Fibroblast of upper back skin (primary cell): ENCODE measurements at regions not wholly inside any gene's neighbourhood (a gene's known extent, or its start where the extent isn't known, plus 50 kb on each side); places are given as distances from the start of the nearest gene placed in this dataset.

ENCODE experiments used
- DNase-seq: peaks from one replicate; pipeline ENCODE4 v3.0.0-alpha.2; 2013

DNA sequence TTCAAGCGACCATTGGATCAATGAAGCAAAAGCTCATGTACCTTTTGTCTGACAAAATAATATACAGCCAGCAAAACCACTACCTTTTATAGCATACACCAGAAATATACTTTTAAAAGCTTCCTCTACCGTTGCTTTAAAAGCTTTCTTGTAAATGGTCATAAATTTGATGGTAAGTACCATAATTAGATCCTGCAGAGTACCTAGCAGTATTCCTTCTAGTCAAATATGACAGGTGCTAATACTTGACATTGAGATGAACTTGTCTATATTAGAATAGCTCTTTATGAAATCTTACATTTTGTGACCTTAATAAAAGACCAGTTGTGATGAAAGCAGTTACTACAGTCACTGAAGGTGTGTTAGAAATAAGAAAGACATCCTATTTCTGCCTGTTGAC, 340.5 kb upstream of the ANO3 start:
- DNase-seq, result no peak

DNA sequence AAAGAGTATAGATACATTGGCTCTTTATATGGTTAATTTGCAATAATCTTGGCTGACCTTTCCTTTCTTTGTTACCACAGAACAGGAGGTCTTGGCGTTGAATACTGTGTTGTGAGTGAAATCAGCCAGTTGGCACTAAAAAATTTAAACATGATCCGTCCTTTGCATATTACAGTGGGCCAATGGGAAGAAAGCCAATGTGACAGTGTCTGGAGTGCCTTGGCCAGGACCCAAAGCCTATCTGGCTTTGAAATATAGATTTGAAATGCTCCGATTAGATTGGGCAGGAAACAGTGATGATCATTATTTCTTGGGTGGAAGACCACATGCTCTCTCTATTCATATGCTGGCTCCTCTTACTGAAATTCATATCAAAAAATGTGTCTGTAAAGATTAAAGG, 339.6 kb upstream of the ANO3 start:
- DNase-seq, result peak; percentile 12

DNA sequence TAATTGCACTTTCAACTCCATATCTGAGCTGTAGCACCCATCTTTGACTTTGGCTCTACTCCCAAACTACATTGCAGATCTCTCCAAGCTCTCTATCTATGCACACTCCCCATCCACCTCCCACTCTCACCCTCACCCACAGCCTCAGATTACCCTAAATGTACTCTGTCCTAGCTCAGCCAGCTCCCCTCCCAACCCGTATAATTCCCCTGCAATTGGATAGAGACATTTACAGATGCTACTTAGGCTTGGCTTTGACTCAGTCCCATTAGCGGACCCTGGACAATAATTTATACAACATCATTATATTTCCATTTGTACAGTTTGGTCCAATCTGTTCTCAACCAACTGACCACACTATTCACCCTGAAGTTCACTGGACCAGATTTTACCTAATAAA, 338.9 kb upstream of the ANO3 start:
- no peak for DNase-seq

DNA sequence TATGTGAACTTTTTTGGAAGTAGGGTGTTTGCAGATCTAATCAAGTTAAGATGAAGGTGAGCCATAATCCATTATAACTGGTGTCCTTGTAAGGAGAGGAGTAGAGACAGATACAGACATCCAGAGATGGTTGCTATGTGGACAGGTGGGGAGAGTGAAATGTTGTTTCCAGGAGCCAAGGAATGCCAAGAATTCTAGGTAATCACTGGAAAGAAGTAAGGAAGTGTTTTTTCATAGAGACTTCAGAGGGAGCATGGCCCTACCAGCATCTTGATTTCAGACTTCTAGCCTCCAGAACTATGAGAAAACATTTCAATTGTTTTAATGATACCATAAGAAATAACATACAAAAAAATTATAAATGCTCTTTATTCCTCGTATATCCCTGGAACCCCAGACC, 320.5 kb upstream of the ANO3 start:
- DNase-seq, result no peak

DNA sequence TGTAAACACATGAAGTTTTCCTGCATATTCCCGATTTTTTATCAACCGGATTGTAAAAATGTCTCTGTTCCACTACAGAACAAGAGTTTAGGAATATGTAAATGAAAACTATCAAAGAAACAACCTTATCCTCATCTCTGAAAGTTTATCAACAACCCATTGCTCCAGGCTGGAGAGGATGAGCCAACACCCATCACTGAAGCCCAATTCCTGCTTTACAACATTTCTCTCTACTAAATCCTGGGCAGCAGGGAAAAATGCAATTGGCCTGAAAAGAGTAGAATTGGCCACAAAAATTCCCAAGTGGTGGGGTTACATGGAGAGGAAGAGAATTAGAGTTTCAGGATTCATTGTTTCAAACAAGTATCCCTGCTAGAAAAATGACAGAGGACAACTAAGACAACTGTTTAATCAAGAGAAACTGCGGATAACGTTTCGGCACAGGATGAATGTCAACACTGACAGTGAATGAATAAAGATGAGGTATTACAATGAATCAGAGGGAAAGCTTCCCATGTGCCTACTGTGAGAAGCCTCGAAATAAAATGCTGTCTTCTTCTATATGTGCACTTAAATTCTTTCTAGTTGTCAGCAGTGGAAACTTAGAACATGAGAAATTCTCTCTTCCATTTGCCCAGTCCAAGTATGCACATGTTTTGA, 317.3 kb upstream of the ANO3 start:
- DNase-seq, result no peak

DNA sequence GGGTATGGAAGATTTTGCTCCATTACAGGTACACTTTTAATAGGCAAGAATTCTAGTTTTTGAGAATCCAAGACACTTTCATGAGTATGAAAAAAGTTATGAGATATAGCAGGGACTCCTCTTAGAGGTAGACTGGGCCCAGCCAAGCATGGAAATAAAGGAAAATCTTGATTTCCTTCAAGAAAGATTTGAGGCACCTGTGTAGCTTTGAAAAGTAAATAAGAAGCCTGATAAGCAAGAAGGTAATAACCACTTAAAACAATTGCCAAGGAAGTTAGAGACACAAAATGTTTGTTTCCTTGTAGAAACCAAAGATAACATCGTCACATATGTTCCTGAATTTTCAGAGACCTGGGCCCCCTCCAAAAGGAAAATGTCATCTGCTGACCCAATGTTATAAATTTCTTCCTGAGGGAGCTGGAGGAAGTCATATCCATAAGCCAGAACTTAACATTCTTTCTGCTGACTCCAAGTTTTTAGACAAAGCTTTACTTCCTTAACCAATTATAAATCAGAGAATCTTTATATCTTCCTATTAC, 314.5 kb upstream of the ANO3 start:
- no peak for DNase-seq

DNA sequence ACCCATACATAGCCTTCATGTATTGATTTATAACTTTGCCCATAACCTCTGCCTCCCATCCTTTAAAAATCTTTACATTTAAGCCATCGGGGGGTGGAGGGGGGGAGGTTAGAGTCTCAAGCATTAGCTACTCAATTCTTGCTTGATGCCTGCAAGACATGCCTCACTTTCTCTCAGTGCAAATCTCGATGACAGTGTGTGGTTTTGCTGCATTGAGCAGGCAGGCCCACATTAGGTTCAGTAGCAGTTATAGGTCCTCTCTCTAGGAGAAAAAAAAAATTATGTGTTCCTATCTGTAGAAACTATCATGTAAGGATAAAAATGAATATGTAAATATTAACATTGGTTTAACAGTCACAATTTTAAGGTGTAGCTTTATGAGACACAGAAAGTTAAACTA, 314.0 kb upstream of the ANO3 start:
- no peak for DNase-seq

DNA sequence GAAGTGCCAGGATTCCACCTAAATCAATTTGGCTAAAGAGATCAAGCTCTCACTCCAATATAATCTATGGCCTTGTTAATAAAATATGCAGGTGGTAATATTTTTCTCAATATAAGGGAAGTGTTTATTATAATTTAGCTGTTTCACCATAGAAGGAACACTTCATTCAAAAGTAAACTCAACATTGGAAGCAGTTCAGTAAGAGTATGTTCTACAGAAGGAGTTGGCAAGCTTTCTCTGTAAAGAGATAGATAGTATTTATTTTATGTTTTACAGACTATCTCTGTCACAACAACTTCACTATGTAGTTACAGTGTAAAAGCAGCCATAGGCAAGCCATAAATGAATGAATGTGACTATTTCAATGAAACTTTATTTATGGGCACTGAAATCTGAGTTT, 313.6 kb upstream of the ANO3 start:
- no peak for DNase-seq

DNA sequence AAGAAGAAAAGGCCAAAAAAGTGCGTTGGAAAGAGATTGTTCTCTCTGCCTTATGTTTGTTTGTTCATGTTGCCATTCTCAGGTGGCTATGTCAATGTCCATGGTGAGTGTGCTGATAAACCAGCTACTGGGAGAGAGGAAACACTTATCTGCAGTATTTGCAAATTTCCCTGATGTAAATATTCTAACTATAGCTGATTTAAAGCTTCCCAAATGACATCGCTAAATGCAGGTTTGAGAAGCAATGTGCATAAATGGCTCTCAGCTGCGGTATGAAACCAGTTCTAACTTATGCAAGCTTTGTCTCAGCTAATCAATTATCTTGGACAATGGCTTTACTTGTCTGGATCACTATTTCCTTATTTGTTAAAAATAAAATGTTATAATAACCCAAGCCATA, 312.5 kb upstream of the ANO3 start:
- no peak for DNase-seq

DNA sequence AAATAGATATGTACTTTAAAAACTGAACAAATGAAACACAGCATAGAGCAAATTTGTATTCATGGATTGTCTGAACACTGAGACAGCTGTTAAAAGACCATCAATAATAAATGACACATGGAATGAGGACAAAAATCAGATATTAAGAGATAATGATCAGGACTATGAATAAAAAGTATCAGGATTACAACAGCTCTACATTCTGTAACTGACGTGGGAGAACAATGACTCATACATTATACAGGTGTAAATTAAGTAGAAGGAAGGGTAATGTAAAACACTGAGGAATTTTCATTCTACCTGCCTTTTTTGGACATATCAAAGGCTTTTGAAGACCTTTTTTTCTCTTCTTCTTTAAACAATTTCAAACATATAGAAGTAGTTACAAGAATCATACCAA, 310.9 kb upstream of the ANO3 start:
- DNase-seq, result no peak

DNA sequence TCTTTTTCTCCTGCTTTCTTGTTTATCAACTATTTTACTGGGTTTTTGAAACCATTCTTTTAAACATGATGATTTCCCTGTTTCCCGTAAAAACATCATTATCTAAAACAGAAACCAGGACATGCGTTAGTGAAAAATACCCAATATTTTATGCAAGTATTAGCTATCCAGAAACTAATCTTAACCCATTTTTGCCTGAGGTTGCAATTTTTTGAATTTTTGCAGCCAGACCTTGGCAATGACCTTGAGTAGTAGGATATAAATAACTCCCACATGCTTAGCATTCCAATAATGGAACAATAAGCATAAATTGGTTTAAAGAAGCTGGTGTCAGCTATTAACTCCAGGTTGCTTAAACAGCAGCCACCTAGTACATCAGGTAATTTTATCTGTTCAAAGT, 308.9 kb upstream of the ANO3 start:
- DNase-seq, result peak; percentile 2

DNA sequence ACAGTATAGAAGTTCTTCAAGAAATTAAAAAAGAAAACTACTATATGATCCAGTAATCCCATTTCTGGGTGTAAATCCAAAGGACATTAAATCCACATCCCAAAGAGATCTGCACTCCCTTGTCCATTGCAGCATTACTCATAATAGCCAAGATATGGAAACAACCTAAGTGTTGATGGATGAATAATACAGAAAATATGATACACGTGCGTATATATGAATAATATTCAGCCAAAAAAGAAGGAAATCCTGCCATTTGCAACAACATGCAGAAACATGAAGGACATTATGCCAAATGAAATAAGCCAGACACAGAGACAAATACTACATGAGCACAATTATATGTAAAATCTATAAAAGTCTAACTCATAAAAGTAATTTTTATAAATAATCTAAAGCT, 306.3 kb upstream of the ANO3 start:
- DNase-seq, result peak; percentile 57

DNA sequence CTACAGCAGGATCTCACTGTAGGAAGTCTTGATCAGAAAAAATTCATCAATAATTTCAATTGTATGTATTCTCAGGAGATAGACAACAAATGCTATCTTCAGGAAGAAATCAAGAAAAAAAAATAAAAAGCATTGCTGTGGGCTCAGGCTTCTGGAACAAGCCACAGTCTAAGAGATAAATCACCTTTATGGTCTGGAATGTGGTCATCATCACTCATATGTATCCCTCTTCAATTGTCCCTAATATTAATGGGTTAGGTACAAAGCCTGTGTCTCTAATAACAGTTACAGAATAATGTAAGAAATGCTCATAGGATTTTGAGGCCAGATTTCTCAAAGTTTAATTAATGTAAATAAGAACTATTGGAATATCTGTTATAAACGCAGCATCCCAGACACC, 305.9 kb upstream of the ANO3 start:
- peak; percentile 8 for DNase-seq

DNA sequence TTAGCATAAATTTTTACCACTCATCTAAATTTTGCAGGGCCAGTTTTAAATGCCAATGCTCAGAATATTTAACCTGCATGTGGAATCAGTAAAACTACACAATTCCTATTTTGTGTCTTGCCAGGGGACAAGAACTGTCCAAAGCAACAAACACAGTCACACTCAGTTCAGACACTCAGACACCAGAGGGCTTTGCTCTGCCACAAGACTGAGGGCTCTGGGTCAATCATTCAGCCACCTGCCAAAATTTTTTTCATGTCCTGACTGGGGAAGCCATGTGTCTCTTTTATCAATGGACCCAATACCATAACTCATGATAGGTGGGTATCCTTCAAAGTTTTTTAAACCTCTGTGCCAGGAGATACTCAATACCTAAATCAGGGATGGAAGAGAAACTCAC, 304.0 kb upstream of the ANO3 start:
- DNase-seq, result no peak

DNA sequence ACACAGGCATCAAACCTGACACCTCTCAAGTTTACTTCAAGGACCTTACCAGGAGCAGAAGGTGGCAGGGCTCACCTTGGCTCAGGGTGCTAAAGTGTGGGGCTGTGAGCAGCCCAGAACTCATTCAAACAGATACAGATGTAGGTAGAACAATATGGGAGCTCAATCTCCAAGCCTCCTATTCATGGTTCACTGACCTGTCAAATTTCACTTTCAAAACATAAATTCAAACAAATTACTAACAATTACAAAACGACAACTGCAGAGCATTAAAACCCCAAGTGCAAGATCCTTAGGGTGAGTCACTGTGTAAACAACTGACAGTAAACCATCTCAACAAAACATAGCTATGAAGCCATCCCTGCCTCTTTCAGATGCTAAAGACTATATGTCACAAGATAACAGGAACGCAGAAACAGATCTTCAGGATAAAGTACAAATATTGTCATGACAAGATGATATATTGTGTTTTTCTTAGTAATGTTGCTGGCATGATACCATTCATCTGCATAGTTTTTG, 303.5 kb upstream of the ANO3 start:
- DNase-seq, result peak; percentile 24

DNA sequence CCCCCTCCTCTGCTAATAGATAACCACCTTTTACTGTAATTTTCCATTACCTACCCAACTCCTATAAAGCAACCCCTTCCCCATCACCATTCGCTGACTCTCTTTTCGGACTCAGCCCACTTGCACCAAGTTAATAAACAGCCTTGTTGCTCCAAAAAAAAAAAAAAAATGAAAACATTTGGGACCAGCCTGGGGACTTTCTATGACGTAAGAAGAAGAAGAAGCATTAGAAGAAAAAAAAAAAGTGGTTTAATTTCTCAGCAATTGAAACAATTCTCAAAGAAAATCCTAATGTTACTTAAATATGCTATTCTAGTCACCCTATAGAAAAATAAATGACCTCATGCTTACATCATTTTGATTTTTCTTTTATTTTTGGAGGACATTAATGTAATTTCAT, 301.5 kb upstream of the ANO3 start:
- DNase-seq, result no peak

DNA sequence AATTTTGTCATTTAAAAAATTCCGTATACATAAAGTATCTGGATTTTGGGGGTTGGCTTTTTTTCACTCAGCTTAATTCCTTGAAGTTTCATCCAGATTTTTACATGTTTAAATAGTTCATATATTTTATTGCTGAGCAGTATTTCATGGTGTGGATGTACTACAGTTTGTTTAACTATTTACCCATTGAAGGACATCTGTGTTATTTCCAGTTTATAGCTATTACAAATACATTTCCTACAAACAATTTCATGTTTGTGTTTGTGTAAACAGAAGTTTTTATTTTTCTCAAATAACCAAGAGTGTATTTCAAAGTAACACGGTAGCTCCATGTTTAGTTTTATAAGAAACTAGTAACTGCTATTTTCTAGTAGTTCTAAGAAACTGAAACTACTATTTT, 299.7 kb upstream of the ANO3 start:
- DNase-seq, result no peak

DNA sequence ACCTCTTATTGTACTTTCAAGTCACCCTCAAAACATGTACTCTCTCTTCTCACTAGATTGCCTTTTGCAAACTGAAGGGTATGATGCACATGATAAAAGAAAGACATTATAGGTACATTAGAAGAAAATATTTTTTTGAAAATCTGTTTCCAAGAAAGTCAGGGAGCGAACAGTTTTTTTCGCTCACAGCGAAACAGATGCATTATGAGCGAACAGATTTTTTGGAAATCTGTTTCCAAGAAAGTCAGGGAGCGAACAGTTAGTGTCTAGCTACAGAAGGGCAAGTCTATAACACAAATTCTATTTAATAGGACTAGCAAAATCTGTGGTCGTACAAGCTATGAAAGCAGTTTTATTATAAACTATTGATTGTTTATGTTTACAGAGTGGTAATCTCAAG, 296.2 kb upstream of the ANO3 start:
- DNase-seq, result no peak

DNA sequence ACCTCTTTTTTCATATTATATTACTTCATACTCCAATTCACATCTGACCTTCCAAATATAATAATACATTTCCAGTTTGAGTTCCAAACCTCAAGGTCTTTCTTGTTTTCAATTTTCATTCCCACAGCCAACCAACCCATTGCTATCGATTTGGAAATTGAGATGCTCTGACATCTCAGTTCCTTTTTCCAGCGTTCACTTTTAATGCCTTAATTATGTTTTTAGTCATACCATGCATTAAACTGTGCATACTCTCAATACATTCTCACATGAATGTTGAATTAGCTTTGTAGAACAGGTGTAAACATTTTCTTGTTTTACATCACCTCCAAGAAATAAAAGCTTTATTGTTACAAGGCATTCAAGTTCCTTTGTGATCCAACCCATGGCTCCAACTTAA, 294.2 kb upstream of the ANO3 start:
- DNase-seq, result no peak

DNA sequence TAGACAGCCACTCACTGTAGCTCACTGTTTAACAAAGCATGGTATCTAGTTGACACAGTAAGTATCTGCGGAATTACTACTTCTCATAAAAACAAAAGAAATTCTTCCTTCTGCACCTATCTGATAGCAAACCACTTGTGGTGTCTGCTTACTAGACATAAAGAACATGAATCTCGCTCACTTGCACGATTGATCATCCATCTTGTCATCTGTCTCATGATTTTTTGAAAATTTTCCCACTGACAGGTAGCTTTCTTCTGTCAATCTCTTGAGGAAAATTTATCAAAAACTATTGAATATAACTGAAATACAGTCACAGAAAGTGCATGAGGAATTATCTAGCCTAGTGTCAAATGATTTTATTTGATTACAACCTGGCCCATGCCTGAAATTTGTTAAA, 291.6 kb upstream of the ANO3 start:
- no peak for DNase-seq

DNA sequence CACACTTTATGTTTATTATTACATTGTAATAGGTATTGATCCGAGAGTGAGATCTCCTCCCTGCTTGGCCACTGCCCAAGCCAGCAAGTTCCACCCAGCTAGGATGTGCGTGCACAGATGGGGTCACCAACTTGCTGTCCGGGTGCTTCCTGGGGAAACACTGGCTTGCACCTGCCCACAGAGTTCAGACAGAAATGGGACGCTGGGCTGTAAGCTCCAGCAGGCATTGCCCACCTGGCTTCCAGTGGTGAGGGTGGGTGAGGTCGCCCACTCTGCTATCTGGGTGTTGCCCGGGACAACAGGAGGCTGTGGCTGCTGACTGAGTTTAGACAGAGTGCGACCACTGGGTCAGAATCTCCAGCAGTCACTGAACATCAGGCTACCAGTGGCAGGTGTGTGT, 289.8 kb upstream of the ANO3 start:
- no peak for DNase-seq

DNA sequence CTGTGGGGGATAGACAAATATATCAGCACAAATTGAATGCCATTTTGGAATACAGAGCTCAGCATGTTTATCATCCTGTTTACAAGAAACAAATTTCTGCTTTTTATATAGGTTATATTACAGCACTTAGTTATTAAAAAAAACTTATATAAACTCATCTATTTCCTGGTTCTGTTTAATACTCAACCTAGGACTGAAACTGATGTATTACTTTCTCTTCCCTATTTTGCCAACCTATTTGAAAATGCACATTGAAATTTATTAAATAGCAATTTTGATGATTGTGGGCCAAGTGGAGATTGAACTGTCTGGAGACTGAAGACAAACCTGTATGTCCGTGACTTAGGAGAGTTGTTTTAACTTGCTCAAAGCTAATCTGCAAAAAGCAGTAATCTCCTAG, 288.3 kb upstream of the ANO3 start:
- DNase-seq, result no peak

DNA sequence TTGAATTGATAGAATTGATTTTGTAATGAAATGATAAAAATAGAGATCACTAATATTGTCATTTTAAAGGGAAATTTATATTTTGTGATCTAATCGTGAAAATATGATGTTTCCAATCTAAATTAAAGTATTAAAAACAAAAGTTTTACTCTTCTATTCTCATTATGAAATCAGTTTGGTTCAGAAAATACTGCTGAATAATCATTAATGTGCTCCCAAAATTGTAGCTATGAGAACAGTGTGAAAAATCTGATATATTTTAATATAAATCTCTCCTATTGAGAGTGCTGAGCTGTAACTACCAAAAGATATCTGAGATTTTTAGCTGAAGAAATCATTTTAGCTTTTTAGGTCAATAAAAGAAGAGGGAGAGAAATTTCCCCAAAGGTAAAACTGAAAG, 287.5 kb upstream of the ANO3 start:
- DNase-seq, result no peak

DNA sequence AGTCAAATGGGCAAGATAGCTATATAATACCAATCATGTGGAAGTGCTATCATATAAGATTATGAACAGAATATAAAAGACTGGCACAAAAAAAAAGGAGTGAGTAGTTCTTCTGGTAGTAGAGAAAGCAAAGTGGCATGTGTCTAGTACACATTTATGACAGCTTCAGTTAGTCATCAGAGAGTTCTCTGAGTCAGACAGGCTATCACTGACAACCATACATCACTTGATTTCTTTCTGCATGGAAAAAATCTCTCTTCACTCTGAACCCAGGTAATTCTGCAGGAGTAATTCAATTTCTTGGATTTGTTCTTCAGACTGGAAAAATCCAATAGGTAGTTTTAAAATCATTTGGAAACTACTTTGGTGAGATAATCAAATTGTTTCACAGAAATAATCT, 286.8 kb upstream of the ANO3 start:
- peak; percentile 2 for DNase-seq

DNA sequence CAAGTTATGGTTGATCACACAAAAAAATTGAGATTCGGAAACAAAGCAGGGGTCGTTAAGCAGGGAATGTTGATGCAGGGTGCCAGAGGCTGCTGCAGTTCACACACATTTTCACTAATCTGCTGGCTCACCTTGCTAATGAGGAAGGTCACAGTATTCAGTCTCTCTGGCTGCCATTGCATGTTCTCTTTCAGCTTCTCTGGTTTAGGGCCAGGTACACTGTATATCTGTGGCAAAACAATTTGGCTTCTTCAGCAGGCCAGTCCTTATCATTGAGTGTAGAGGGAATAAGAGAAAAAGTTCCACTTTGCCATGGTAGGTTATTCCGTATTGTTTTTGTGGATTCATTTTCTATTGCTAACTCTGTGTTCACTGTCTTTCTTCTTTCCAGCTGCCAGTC, 283.7 kb upstream of the ANO3 start:
- DNase-seq, result no peak
